NB4 (cell line): ENCODE measurements at regions not wholly inside any gene's neighbourhood (a gene's known extent, or its start where the extent isn't known, plus 50 kb on each side); places are given as distances from the start of the nearest gene placed in this dataset.
"Not testable (repeated sequence)": the region's sequence is repeated elsewhere in the genome, so short reads cannot be mapped to it uniquely, and the experiment has no call there.

ENCODE experiments used
- DNase-seq: peaks from one replicate; pipeline ENCODE4 v3.0.0; 2010; ENCODE audit warnings: low read depth
- H3K4me3 ChIP-seq: one replicate; pipeline ENCODE4 v1.5.1; 2011; ENCODE audit warnings: mild to moderate bottlenecking, low read depth, low read length, moderate library complexity
- MYC ChIP-seq: IDR thresholded peaks from 2 replicates; pipeline ENCODE4 v1.6.1; 2011; ENCODE audit warnings: low read depth, low read length
- POLR2A ChIP-seq: IDR thresholded peaks from 2 replicates; pipeline ENCODE4 v1.6.1; 2011; ENCODE audit warnings: mild to moderate bottlenecking; ENCODE audit not compliant: insufficient read length; ENCODE audit errors: extremely low read depth
- TF ChIP-seq, protein P1 (sequence below): IDR thresholded peaks from 2 replicates; pipeline ENCODE4 v1.6.1; 2011; ENCODE audit warnings: low read depth, low read length
- TF ChIP-seq, protein P2 (sequence below): IDR thresholded peaks from one replicate; pipeline ENCODE4 v1.5.1; 2012; ENCODE audit warnings: low read depth, low read length

GRCh38 chr3:106068795-106069194 is 200.0 kb upstream of the CBLB start:
- DNase-seq, result no peak
- TF ChIP-seq MYC (no peak), POLR2A (no peak)
- TF ChIP-seq, protein P1, sequence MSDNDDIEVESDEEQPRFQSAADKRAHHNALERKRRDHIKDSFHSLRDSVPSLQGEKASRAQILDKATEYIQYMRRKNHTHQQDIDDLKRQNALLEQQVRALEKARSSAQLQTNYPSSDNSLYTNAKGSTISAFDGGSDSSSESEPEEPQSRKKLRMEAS, result no peak
- TF ChIP-seq, protein P2, sequence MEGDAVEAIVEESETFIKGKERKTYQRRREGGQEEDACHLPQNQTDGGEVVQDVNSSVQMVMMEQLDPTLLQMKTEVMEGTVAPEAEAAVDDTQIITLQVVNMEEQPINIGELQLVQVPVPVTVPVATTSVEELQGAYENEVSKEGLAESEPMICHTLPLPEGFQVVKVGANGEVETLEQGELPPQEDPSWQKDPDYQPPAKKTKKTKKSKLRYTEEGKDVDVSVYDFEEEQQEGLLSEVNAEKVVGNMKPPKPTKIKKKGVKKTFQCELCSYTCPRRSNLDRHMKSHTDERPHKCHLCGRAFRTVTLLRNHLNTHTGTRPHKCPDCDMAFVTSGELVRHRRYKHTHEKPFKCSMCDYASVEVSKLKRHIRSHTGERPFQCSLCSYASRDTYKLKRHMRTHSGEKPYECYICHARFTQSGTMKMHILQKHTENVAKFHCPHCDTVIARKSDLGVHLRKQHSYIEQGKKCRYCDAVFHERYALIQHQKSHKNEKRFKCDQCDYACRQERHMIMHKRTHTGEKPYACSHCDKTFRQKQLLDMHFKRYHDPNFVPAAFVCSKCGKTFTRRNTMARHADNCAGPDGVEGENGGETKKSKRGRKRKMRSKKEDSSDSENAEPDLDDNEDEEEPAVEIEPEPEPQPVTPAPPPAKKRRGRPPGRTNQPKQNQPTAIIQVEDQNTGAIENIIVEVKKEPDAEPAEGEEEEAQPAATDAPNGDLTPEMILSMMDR, result no peak
- H3K4me3 ChIP-seq, result no peak overlapping the region

- TF ChIP-seq, protein P1, result no peak
- TF ChIP-seq POLR2A (no peak), MYC (no peak)
- TF ChIP-seq, protein P2, result no peak
- H3K4me3 ChIP-seq, result no peak overlapping the region
- no peak for DNase-seq
Measured at GRCh38 chr3:106070187-106070586, 201.4 kb upstream of the CBLB start.

DNA sequence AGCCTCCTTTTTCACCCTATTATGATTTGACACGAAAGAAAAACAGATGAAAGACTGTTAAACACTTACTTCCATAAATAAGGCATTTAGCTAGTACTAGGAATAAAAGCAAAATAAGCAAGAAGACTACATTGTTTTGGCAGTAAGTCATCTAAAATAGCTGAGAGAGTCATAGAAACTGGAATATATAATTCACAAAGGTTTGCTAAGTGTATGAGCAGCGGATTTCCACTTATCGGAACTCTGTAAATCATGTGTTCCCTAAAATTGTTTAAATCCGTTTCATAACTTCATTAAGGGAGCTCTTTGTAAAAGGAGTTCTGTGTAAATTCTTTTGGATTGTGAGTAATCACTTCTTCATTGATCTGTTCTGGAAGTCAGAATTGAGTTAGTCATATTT is 202.5 kb upstream of the CBLB start:
- H3K4me3 ChIP-seq, result no peak overlapping the region
- TF ChIP-seq, protein P1, result no peak
- no peak for TF ChIP-seq POLR2A
- TF ChIP-seq, protein P2, result no peak
- no peak for DNase-seq

DNA sequence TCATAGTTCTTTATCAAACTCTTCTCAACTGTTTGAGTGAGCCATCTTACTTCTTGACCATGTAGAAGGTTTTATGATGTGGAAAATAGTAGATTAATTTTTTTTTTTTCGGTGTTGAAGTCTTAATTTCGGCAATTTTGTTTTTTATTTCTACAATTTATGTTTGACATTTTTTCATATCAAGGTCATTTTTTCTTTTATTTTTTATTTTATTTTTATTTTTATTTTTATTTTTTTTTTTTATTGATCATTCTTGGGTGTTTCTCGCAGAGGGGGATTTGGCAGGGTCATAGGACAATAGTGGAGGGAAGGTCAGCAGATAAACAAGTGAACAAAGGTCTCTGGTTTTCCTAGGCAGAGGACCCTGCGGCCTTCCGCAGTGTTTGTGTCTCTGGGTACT is 203.8 kb upstream of the CBLB start:
- H3K4me3 ChIP-seq, DNase-seq: not testable (repeated sequence)

DNA sequence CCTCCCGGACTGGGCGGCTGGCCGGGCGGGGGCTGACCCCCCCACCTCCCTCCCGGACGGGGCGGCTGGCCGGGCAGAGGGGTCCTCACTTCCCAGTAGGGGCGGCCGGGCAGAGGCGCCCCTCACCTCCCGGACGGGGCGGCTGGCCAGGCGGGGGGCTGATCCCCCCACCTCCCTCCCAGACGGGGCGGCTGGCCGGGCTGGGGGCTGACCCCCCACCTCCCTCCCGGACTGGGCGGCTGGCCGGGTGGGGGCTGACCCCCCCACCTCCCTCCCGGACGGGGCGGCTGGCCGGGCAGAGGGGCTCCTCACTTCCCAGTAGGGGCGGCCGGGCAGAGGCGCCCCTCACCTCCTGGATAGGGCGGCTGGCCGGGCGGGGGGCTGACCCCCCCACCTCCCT is 205.0 kb upstream of the CBLB start:
- not testable (repeated sequence) for H3K4me3 ChIP-seq

DNA sequence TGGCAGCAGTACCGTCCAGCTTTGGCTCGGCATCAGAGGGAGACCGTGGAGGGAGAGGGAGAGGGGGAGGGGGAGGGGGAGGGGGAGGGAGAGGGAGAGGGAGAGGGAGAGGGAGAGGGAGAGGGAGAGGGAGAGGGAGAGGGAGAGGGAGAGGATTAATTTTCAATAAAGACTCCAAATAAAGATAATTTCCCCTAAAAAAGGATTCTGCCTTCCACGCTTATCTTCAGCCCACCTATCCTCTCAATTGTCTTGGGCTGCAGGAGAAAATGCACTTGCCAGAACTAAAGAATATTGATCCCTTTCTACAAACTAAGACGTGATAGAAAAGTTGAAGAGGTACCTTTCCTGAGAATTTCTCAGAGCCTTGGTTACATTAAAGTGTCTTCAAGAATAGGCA is 206.9 kb upstream of the CBLB start:
- not testable (repeated sequence) for DNase-seq

More for the DNA sequence above, 205.0 kb upstream of the CBLB start:
- DNase-seq, result not testable (repeated sequence)

DNA sequence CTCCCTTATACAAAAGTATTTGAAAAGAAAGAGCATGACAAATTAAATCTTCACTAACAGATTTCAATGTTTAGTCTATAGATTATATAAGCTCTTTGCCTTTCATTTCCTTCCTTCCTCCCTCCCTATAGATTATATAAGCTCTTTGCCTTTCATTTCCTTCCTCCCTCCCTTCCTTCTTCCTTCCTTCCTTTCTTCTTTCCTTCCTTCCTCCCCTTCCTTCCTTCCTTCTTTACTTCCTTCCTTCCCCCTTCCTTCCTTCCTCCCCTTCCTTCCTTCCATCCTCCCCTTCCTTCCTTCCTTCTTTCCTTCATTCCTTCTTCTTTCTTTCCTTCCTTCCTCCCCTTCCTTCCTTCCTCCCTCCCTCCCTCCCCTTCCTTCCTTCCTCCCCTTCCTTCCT is 209.8 kb upstream of the CBLB start:
- DNase-seq, result no peak
- TF ChIP-seq MYC (no peak), POLR2A (no peak)
- TF ChIP-seq, protein P1, result no peak
- TF ChIP-seq, protein P2, result no peak
- H3K4me3 ChIP-seq, result no peak overlapping the region

More for the DNA sequence above, 206.9 kb upstream of the CBLB start:
- not testable (repeated sequence) for H3K4me3 ChIP-seq

DNA sequence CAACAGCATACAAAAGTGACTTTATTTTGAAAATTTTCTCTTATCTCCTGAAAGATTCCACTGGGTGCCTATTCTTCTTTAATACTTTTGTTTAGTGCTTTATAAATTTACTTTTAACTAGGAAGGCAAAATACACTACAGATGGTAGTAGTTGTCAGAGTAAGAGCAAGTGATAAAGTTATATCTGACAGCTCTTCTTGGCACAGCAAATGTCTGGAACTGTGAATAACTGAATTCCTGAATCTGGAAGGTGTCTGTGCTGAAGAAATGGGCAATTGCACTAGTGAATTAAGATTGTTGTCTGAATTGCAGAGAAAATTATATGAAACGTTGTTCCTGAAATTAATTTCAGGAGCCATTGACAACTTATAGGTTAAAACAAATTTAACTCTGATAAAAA is 213.8 kb upstream of the CBLB start:
- H3K4me3 ChIP-seq, result no peak overlapping the region
- no peak for TF ChIP-seq MYC
- no peak for TF ChIP-seq POLR2A
- TF ChIP-seq, protein P1, result no peak
- TF ChIP-seq, protein P2, result no peak
- DNase-seq, result no peak
